Mesenteric fat pad (tissue), 1 donor: ENCODE measurements at regions not wholly inside any gene's neighbourhood (a gene's known extent, or its start where the extent isn't known, plus 50 kb on each side); places are given as distances from the start of the nearest gene placed in this dataset.
"Not testable (repeated sequence)": the region's sequence is repeated elsewhere in the genome, so short reads cannot be mapped to it uniquely, and the experiment has no call there.

Experiments
- DNase-seq: peaks from one replicate; pipeline ENCODE4 v3.0.0-alpha.2; 2020; ENCODE audit warnings: low spot score
- donor health status: DM: yes; HTN: yes; CAD: no.

- not testable (repeated sequence) for DNase-seq
Observed at GRCh38 chr4:97325751-97326150, 817.5 kb downstream of the STPG2 start.

DNA sequence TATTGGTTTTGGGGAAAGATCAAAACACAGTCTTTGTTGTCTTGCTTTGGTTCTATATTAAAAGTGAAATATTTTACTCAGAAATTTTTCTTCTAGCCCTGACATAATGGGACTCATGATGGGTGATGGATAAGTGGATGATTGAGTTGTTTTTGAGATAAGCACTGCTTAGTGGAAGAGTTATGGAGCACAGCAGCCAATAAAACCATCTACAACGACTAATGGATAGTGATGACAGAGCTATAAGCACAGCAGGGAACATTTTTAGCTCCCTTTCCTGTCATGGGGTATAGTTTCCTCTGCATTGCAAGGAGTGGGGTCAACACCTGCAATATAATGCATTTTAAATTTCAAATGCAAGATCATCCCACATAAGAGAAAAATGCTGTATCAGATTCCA, 812.4 kb downstream of the STPG2 start:
- DNase-seq = no peak

DNA sequence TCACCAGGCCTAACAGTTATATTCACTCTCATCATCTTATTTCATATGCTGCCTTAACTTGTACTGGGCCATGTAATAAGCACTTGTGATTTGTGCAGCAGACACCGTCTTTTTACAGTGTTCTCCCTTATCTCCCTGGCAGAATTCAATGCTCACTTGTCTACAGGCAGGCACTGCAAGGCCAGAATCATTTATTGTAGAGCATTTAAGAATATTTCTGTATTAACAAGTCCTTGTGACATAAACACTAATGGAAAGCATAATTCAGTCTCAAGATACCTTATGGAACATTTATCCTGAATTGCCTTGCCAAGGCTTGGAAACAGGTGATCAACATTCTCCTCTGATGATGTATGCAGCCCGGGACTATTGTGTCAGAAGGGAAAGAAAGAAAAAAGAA, 808.9 kb downstream of the STPG2 start:
- no peak for DNase-seq

DNA sequence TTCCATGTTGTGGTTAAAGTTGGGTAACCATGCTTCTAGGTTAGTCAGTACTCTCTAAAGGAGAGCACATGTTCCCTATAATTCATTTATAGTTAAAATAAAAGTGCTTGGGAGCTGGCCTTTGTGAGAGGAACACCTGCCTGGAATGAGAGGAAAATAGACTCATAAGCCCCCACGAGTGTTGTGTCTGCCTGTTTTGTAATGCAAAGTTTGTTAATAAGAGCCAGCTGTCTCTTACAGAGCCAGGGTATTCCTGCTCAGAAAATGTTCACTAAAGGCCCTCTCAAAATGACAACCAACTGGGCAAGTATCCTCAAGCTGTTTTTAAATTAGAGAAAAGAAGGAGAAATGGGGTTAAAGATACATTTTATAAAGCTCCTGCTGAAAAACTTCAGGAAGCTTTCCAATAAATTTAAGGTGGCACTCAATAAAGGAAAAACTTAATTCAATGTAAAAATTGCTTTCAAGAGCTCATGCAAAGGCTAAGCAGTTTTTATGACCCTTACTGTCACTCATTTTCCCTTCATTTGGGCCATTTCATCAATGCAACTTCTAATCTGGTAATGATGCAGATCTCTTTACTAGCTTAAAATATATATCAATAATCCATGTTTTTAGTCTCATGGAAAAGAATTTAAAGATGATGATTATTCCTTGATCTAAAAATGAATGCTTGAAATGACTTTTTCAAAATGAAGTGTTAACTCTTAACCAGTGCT, 793.6 kb downstream of the STPG2 start:
- DNase-seq = no peak

- DNase-seq = no peak
Observed at GRCh38 chr4:97353876-97354275, 789.4 kb downstream of the STPG2 start.

DNA sequence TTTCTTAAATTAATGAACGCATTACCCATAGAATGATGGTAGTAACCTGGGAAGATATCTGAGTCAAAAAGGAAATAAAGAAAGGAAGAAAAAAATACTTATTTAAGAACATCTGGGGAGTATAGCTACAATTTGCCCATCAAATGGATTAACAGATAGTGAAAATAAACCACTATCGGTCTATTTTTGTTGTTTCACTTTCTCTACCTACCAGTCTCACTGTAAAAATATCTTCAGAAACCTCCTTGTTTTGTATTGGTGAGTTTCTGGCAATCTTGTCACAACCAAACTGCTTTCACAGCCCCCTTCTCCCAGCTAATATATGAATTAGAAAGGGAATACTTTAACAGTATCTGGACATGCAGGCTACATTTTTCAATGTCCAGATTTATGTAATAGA, 783.5 kb downstream of the STPG2 start:
- DNase-seq = no peak

GRCh38 chr4:97360733-97361132, 782.5 kb downstream of the STPG2 start:
- no peak for DNase-seq

DNA sequence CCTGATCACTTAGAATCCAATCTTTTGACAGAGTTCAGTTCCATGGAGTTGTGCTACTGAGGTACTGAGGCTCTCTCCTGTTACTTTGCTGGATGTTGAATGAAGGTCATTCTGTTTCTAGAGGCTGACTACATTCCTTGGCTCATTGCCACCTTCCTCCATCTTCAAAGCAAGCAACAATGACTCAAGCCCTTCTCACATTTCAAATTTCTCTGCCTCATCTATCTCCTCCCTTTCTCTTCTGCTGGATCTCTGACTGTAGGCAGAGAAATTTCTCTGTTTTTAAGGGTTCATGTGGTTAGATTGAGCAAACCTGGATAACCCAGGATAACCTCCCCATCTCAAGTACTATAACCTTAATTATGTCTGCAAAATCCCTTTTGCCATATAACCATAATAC, 775.4 kb downstream of the STPG2 start:
- DNase-seq = no peak

GRCh38 chr4:97370568-97370967, 772.7 kb downstream of the STPG2 start:
- no peak for DNase-seq

DNA sequence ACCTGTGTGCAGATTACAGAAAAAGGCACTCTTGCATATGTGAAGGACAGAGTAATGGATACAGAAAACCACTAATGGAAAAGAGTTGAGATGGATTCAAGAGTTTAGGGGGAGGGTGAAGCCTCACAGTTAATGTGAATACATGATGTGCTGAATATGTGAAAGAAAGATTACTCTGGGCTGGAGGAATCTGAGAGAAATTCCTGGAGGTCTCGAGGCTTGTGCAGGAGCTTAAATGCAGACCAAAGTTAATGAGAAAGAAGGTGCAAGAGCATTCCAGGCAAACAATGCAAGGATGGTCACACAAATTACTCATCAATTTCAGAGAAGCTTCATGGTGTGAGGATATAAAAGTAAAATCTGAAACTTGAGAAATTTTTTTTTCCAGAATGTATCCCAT, 768.8 kb downstream of the STPG2 start:
- no peak for DNase-seq

- DNase-seq = no peak
Observed at GRCh38 chr4:97386969-97387368, 756.3 kb downstream of the STPG2 start.

- DNase-seq = no peak
Observed at GRCh38 chr4:97394653-97395052, 748.6 kb downstream of the STPG2 start.

DNA sequence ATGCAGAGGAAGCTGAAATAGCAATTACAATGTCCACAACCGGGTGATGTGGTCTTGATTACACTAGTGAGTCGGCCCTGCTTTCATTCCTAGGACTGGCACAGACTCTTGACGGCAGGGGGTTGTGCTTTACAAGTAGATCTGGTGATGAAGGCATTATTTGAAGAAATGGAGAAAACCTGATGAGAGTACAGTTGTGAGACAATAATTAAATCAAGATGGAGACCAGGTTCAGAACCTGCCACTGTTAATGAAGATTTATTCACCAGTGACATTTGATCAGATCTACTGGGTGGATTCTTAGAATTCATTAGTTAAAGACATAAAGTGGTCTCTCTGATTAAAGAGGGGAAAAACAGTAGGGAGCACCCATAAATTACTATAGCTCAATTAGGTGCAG, 747.2 kb downstream of the STPG2 start:
- no peak for DNase-seq

DNA sequence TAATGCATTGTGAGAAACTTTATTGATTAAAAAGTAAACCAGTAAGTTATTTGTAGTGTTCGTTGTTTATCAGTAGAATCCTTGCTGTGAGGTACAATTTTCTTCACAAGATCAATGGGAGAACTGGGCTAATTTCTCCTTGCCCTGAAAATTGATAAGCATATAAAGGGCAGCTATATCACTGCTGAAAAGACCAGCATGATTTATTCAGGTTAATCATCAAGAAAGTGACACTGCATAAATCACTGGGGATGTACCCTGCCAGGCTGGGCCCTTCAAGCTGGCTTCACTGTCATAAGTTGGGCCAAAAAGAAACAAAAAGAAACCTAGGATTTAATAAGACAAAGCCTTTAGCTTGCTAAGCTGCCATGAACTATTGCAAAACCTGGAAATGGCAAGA, 746.7 kb downstream of the STPG2 start:
- no peak for DNase-seq

- DNase-seq = no peak
Observed at GRCh38 chr4:97404876-97405523, 738.3 kb downstream of the STPG2 start.

DNA sequence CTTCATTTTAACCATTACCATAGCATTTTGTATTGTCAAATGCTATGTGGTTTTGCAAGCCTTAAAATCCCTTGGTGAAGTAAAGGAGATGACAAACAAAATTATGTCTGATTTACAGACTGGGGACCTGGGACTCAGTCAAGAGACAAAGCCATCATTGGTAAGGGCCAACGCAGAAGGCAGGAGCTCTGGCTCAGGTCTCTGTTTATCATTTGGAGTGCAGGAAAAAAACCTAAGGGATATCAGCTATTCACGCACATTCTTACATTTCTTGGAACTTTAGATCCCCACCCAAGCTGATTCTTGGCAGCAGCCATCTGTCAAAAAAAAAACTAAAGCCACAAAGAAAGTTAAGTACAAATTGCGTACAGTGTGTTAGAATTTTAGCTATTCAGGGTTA, 731.9 kb downstream of the STPG2 start:
- DNase-seq = no peak

GRCh38 chr4:97412331-97412730, 730.9 kb downstream of the STPG2 start:
- DNase-seq = no peak

DNA sequence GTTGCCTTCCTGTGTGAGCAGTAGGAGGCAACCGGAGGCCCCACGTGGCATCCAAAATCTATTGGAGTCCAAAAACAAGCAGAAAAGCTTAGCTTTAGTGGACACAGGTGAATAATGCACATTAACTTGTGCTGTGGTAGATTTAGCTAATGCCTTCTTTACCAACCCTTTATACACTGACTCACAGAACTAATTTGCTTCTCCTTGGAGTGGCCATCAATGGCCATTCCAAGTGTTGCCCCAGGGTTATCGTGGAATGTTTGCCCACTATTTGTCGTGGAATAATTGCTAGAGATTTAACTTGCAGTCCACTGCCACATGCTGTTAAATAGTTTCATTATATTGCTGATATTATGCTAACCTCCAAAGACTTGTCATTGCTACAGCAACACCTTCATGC, 729.1 kb downstream of the STPG2 start:
- DNase-seq = no peak

DNA sequence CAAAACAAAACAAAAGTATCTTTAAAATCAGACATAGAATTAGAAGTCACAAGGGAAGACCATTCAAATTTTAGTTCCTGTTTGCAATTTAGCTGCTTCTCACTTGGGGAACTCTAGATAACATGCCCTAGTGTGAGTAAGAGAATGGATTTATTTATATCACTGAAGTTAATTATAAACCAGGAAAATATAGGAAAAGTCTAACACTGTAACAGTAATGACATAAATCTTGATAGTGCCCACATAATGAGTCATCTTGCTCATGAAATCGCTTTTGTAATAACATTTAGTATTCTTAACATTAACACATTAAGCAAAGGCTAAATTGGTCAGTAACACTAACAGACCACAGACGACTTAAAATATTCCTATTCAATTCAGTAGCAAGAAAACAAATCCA, 710.7 kb downstream of the STPG2 start:
- no peak for DNase-seq

- DNase-seq = not testable (repeated sequence)
Observed at GRCh38 chr4:97437998-97438705, 705.1 kb downstream of the STPG2 start.

GRCh38 chr4:97453186-97453585, 690.1 kb downstream of the STPG2 start:
- no peak for DNase-seq

- no peak for DNase-seq
Observed at GRCh38 chr4:97457253-97457652, 686.0 kb downstream of the STPG2 start.

- DNase-seq = no peak
Observed at GRCh38 chr4:97468272-97468671, 675.0 kb downstream of the STPG2 start.
